ENCODE measurements at regions not wholly inside any gene's neighbourhood (a gene's known extent, or its start where the extent isn't known, plus 50 kb on each side); places are given as distances from the start of the nearest gene placed in this dataset.

DNA sequence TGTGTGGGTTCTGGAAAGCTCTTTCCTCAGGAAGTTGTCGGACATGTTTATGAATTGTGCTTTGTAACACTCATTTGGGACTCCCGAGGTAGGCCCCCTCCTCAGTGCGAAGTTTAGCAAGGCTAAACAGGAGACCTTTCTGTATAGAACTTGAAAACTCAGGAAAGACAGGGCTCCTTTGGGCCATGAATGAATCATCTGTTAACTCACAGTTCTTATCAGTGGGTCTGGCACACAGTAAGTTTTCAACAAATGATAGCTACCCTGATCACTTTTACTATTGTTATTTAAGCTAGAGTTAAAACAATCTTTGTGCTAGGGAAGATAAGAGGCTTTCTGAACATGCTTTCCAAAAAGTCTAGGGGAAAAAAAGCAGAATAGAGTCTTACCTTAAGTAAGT, 430.5 kb upstream of the ETAA1 start:
- TF ChIP-seq, protein P1, sequence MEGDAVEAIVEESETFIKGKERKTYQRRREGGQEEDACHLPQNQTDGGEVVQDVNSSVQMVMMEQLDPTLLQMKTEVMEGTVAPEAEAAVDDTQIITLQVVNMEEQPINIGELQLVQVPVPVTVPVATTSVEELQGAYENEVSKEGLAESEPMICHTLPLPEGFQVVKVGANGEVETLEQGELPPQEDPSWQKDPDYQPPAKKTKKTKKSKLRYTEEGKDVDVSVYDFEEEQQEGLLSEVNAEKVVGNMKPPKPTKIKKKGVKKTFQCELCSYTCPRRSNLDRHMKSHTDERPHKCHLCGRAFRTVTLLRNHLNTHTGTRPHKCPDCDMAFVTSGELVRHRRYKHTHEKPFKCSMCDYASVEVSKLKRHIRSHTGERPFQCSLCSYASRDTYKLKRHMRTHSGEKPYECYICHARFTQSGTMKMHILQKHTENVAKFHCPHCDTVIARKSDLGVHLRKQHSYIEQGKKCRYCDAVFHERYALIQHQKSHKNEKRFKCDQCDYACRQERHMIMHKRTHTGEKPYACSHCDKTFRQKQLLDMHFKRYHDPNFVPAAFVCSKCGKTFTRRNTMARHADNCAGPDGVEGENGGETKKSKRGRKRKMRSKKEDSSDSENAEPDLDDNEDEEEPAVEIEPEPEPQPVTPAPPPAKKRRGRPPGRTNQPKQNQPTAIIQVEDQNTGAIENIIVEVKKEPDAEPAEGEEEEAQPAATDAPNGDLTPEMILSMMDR (IDR thresholded peaks at IDR 0.05; ENCODE audit: low read length), result no peak
- TF ChIP-seq EZH2phosphoT487 (IDR thresholded peaks at IDR 0.05; ENCODE audit: low read length), result no peak
- no peak for TF ChIP-seq EZH2 (optimal IDR thresholded peaks at IDR 0.05; ENCODE audit: low read depth, low read length)

Measured in MM.1S (cell line).